ENCODE measurements at regions not wholly inside any gene's neighbourhood (a gene's known extent, or its start where the extent isn't known, plus 50 kb on each side); places are given as distances from the start of the nearest gene placed in this dataset.

GRCh38 chr18:8989855-8990254 is 112.6 kb upstream of the NDUFV2 start:
- TF ChIP-seq CTCF (IDR thresholded peaks at IDR 0.05) (no peak), POLR2A (IDR thresholded peaks at IDR 0.05) (no peak)
